Astrocyte (in vitro differentiated cells and primary cell): ENCODE measurements at regions not wholly inside any gene's neighbourhood (a gene's known extent, or its start where the extent isn't known, plus 50 kb on each side); places are given as distances from the start of the nearest gene placed in this dataset.
A peak's percentile ranks its signal among the peaks of the same experiment; 100 is the strongest.

Experiments used
- DNase-seq: peaks from one replicate; pipeline ENCODE4 v3.0.0-alpha.2; 2010; ENCODE audit warnings: low read depth
- FAIRE-seq: peaks from 2 replicates; lab custom pipeline; 2011; peaks lifted over from hg19 to GRCh38; lab: Jason Lieb, UNC
- H2AFZ ChIP-seq: 2 replicates; pipeline ENCODE4 v1.6.0; 2012; ENCODE audit warnings: low read depth, low read length, inconsistent platforms
- H3K27ac ChIP-seq: 2 replicates; pipeline ENCODE4 v1.5.1; 2011; ENCODE audit warnings: low read depth, low read length, inconsistent platforms
- H3K27me3 ChIP-seq: 2 replicates; pipeline ENCODE4 v1.6.0; 2011; ENCODE audit warnings: low read length, inconsistent platforms; ENCODE audit not compliant: insufficient read depth
- H3K36me3 ChIP-seq: 2 replicates; pipeline ENCODE4 v1.5.1; 2011; ENCODE audit warnings: low read length, inconsistent platforms; ENCODE audit not compliant: insufficient read depth
- H3K4me1 ChIP-seq: 2 replicates; pipeline ENCODE4 v1.5.1; 2011; ENCODE audit warnings: low read length, inconsistent platforms; ENCODE audit not compliant: insufficient read depth
- H3K4me2 ChIP-seq: 2 replicates; pipeline ENCODE4 v1.6.0; 2012; ENCODE audit warnings: low read length, inconsistent platforms
- H3K4me3 ChIP-seq: 2 replicates; pipeline ENCODE4 v1.5.1; 2011; ENCODE audit warnings: low read depth, mild to moderate bottlenecking, low read length, inconsistent platforms; ENCODE audit not compliant: insufficient read depth
- H3K79me2 ChIP-seq: 2 replicates; pipeline ENCODE4 v1.6.0; 2012; ENCODE audit warnings: mild to moderate bottlenecking, low read length, inconsistent platforms; ENCODE audit not compliant: insufficient read depth
- H3K9ac ChIP-seq: 2 replicates; pipeline ENCODE4 v1.6.0; 2012; ENCODE audit warnings: mild to moderate bottlenecking, low read length, inconsistent platforms
- H3K9me3 ChIP-seq: 2 replicates; pipeline ENCODE4 v1.5.1; 2012; ENCODE audit warnings: low read depth, mild to moderate bottlenecking, low read length, inconsistent platforms; ENCODE audit not compliant: insufficient read depth
- H4K20me1 ChIP-seq: 2 replicates; pipeline ENCODE4 v1.6.0; 2012; ENCODE audit warnings: low read length, inconsistent platforms; ENCODE audit not compliant: insufficient read depth
- H3K27ac Mint-ChIP-seq: one replicate; pipeline ENCODE4 v1.8.0; 2021; ENCODE audit warnings: mild to moderate bottlenecking, mixed read lengths; ENCODE audit not compliant: unreplicated experiment
- H3K27me3 Mint-ChIP-seq: one replicate; pipeline ENCODE4 v1.8.0; 2021; ENCODE audit warnings: low read depth, mixed read lengths; ENCODE audit not compliant: unreplicated experiment
- H3K36me3 Mint-ChIP-seq: one replicate; pipeline ENCODE4 v1.8.0; 2021; ENCODE audit warnings: low read depth, mixed read lengths; ENCODE audit not compliant: unreplicated experiment
- H3K4me1 Mint-ChIP-seq: one replicate; pipeline ENCODE4 v1.8.0; 2021; ENCODE audit warnings: low read depth, mixed read lengths; ENCODE audit not compliant: unreplicated experiment
- H3K4me3 Mint-ChIP-seq: one replicate; pipeline ENCODE4 v1.8.0; 2021; ENCODE audit warnings: mild to moderate bottlenecking, moderate library complexity, mixed read lengths; ENCODE audit not compliant: unreplicated experiment
- H3K9me3 Mint-ChIP-seq: one replicate; pipeline ENCODE4 v1.8.0; 2021; ENCODE audit warnings: mild to moderate bottlenecking, mixed read lengths; ENCODE audit not compliant: unreplicated experiment
- CTCF ChIP-seq: IDR thresholded peaks from 2 replicates; pipeline ENCODE4 v1.5.1; 2011; ENCODE audit warnings: low read depth, mild to moderate bottlenecking, inconsistent platforms, low read length, moderate library complexity; ENCODE audit not compliant: insufficient read depth
- EZH2 ChIP-seq: IDR thresholded peaks from 2 replicates; pipeline ENCODE4 v1.6.1; 2012; ENCODE audit warnings: mild to moderate bottlenecking, low read length, inconsistent platforms; ENCODE audit not compliant: insufficient read depth

GRCh38 chr2:149819356-149819957 lies 231.9 kb upstream of the MMADHC start:
- Mint-ChIP-seq H3K4me3 (no peak overlapping the region), H3K9me3 (peaks cover 4% of the 10 kb centered on the region), H3K36me3 (no peaks in the 10 kb centered on the region), H3K4me1 (no peaks in the 10 kb centered on the region), H3K27ac (no peak overlapping the region), H3K27me3 (no peaks in the 10 kb centered on the region)
- no peaks in the 10 kb centered on the region for H3K9me3 ChIP-seq
- no peak overlapping the region for H3K4me2 ChIP-seq
- no peaks in the 10 kb centered on the region for H3K4me1 ChIP-seq
- no peaks in the 10 kb centered on the region for H3K79me2 ChIP-seq
- TF ChIP-seq EZH2 (no peak), CTCF (no peak)
- no peaks in the 10 kb centered on the region for H4K20me1 ChIP-seq
- FAIRE-seq (no peak), DNase-seq (no peak)
- H3K27ac ChIP-seq: no peak overlapping the region
- no peaks in the 10 kb centered on the region for H3K27me3 ChIP-seq
- no peak overlapping the region for H2AFZ ChIP-seq
- no peak overlapping the region for H3K9ac ChIP-seq
- H3K4me3 ChIP-seq: no peak overlapping the region
- no peaks in the 10 kb centered on the region for H3K36me3 ChIP-seq

- no peaks in the 10 kb centered on the region for H4K20me1 ChIP-seq
- DNase-seq: peak; percentile 82
- no peak overlapping the region for H3K4me3 ChIP-seq
- H3K36me3 ChIP-seq: no peaks in the 10 kb centered on the region
- H3K9me3 ChIP-seq: no peaks in the 10 kb centered on the region
- Mint-ChIP-seq H3K4me1 (no peaks in the 10 kb centered on the region), H3K27me3 (no peaks in the 10 kb centered on the region), H3K27ac (no peak overlapping the region), H3K4me3 (no peak overlapping the region), H3K9me3 (peaks cover 4% of the 10 kb centered on the region), H3K36me3 (no peaks in the 10 kb centered on the region)
- no peaks in the 10 kb centered on the region for H3K27me3 ChIP-seq
- H2AFZ ChIP-seq: no peak overlapping the region
- H3K27ac ChIP-seq: no peak overlapping the region
- no peak overlapping the region for H3K4me2 ChIP-seq
- no peaks in the 10 kb centered on the region for H3K4me1 ChIP-seq
- TF ChIP-seq CTCF (no peak), EZH2 (no peak)
- FAIRE-seq: peak; percentile 20
- no peak overlapping the region for H3K9ac ChIP-seq
- H3K79me2 ChIP-seq: no peaks in the 10 kb centered on the region
Observed at GRCh38 chr2:149816756-149817551, 229.4 kb upstream of the MMADHC start.

GRCh38 chr2:149815941-149816340 lies 228.4 kb upstream of the MMADHC start:
- DNase-seq (no peak), FAIRE-seq (no peak)
- H3K36me3 ChIP-seq: no peaks in the 10 kb centered on the region
- H3K9me3 ChIP-seq: no peaks in the 10 kb centered on the region
- no peak overlapping the region for H3K27ac ChIP-seq
- peaks cover 4% of the 10 kb centered on the region for H3K9me3 Mint-ChIP-seq
- no peak overlapping the region for H3K4me3 ChIP-seq
- no peak overlapping the region for H3K4me2 ChIP-seq
- no peak overlapping the region for H3K9ac ChIP-seq
- no peak overlapping the region for H2AFZ ChIP-seq
- no peaks in the 10 kb centered on the region for H3K27me3 ChIP-seq
- H3K36me3 Mint-ChIP-seq: no peaks in the 10 kb centered on the region
- no peak overlapping the region for H3K4me3 Mint-ChIP-seq
- no peak for TF ChIP-seq CTCF
- TF ChIP-seq EZH2: no peak
- no peaks in the 10 kb centered on the region for H4K20me1 ChIP-seq
- H3K27ac Mint-ChIP-seq: no peak overlapping the region
- no peaks in the 10 kb centered on the region for H3K27me3 Mint-ChIP-seq
- no peaks in the 10 kb centered on the region for H3K79me2 ChIP-seq
- no peaks in the 10 kb centered on the region for H3K4me1 Mint-ChIP-seq
- no peaks in the 10 kb centered on the region for H3K4me1 ChIP-seq
